H1 (cell line): ENCODE measurements at regions not wholly inside any gene's neighbourhood (a gene's known extent, or its start where the extent isn't known, plus 50 kb on each side); places are given as distances from the start of the nearest gene placed in this dataset.
A peak's percentile ranks its signal among the peaks of the same experiment; 100 is the strongest.

Experiments
- CTCF ChIA-PET: fragments of 300-600 bp; sonication (Branson Sonifier 250); formaldehyde crosslinking; loops from one replicate; lab custom pipeline; 2021; ENCODE audit not compliant: partially characterized antibody; lab: Charles Lee
- POLR2A ChIA-PET: fragments of 300-600 bp; sonication (Branson Sonifier 250); formaldehyde crosslinking; loops from one replicate; lab custom pipeline; 2021; ENCODE audit warnings: inconsistent platforms; ENCODE audit not compliant: partially characterized antibody; lab: Charles Lee
- DNase-seq, 2 experiments: peaks; one replicate each; pipeline versions ENCODE4 v3.0.0 to v3.0.0-alpha.2; 2010 to 2022; ENCODE audit warnings: low spot score in 2 of 2, low read depth in 1 of 2, mixed read lengths in 1 of 2
- FAIRE-seq: peaks from 2 replicates; lab custom pipeline; 2011; peaks lifted over from hg19 to GRCh38; lab: Jason Lieb, UNC
- H2AFZ ChIP-seq: 2 replicates; pipeline ENCODE4 v1.8.1; 2012; ENCODE audit warnings: low read length, inconsistent platforms
- H2AK5ac ChIP-seq: 2 replicates; pipeline ENCODE4 v1.6.1; 2013; ENCODE audit warnings: low read depth, low read length
- H2BK120ac ChIP-seq: replicated peaks from 2 replicates; pipeline ENCODE3; 2013; ENCODE audit warnings: low read depth, low read length, inconsistent platforms
- H2BK12ac ChIP-seq: 2 replicates; pipeline ENCODE4 v1.6.1; 2013; ENCODE audit warnings: low read depth, low read length
- H2BK15ac ChIP-seq: 2 replicates; pipeline ENCODE4 v1.6.1; 2013; ENCODE audit warnings: low read length
- H2BK20ac ChIP-seq: 2 replicates; pipeline ENCODE4 v1.6.1; 2013; ENCODE audit warnings: low read length
- H2BK5ac ChIP-seq: 2 replicates; pipeline ENCODE4 v1.6.1; 2013; ENCODE audit warnings: low read depth, low read length
- H3K14ac ChIP-seq: 2 replicates; pipeline ENCODE4 v1.6.1; 2013; ENCODE audit warnings: inconsistent platforms; ENCODE audit not compliant: insufficient read length
- H3K18ac ChIP-seq: 2 replicates; pipeline ENCODE4 v1.6.1; 2013; ENCODE audit warnings: low read length; ENCODE audit errors: extremely low read depth
- H3K23ac ChIP-seq: 2 replicates; pipeline ENCODE4 v1.6.1; 2013; ENCODE audit warnings: inconsistent platforms; ENCODE audit not compliant: insufficient read length
- H3K23me2 ChIP-seq: 2 replicates; pipeline ENCODE4 v1.6.1; 2013; ENCODE audit warnings: low read depth, low read length
- H3K27ac ChIP-seq: 2 replicates; pipeline ENCODE4 v1.6.1; 2011; ENCODE audit warnings: low read depth, low read length, inconsistent platforms
- H3K27me3 ChIP-seq, 4 experiments: replicated peaks in 1 of 4; 1 replicate in 1 of 4; 2 replicates in 3 of 4; pipeline versions ENCODE4 v1.6.1 to v1.8.1; 2011 to 2013; ENCODE audit warnings: low read length in 3 of 4, mild to moderate bottlenecking in 3 of 4, inconsistent platforms in 2 of 4, mixed read lengths in 2 of 4, moderate library complexity in 1 of 4; ENCODE audit not compliant: control insufficient read depth in 3 of 4, insufficient read depth in 3 of 4; ENCODE audit errors: extremely low read depth in 1 of 4
- H3K36me3 ChIP-seq, 4 experiments: 2 replicates each; pipeline versions ENCODE4 v1.6.1 to v1.8.1; 2011 to 2013; ENCODE audit warnings: mild to moderate bottlenecking in 4 of 4, low read length in 3 of 4, moderate library complexity in 2 of 4, control low read depth in 1 of 4, inconsistent platforms in 1 of 4; ENCODE audit not compliant: insufficient read depth in 4 of 4, control insufficient read depth in 2 of 4
- H3K4ac ChIP-seq: replicated peaks from 2 replicates; pipeline ENCODE3; 2013; ENCODE audit warnings: low read length, low read depth, mixed read lengths, inconsistent platforms; ENCODE audit not compliant: insufficient read length
- H3K4me1 ChIP-seq, 4 experiments: replicated peaks in 1 of 4; 1 replicate in 1 of 4; 2 replicates in 3 of 4; pipeline versions ENCODE4 v1.6.1 to v1.8.1; 2011 to 2013; ENCODE audit warnings: low read length in 3 of 4, inconsistent platforms in 2 of 4, mixed read lengths in 1 of 4; ENCODE audit not compliant: insufficient read depth in 4 of 4, control insufficient read depth in 3 of 4
- H3K4me2 ChIP-seq, 2 experiments: 2 replicates each; pipeline versions ENCODE4 v1.6.1 to v1.8.1; 2011 to 2013; ENCODE audit warnings: low read depth in 2 of 2, low read length in 2 of 2, control low read depth in 1 of 2, inconsistent platforms in 1 of 2, mild to moderate bottlenecking in 1 of 2; ENCODE audit not compliant: insufficient read depth in 1 of 2
- H3K4me3 ChIP-seq, 4 experiments: fragments of 200-600, 300-600 bp in 1 of 4; sonication (generic), shearing (Covaris generic), sonication (Bioruptor Twin) in 1 of 4; 2 replicates each; pipeline versions ENCODE4 v1.5.1 to v1.8.1; 2011 to 2016; ENCODE audit warnings: low read length in 4 of 4, low read depth in 3 of 4, control low read depth in 2 of 4, inconsistent platforms in 2 of 4, mild to moderate bottlenecking in 2 of 4, mixed read lengths in 1 of 4, moderate library complexity in 1 of 4; ENCODE audit not compliant: insufficient read depth in 2 of 4; ENCODE audit errors: extremely low read depth in 1 of 4
- H3K56ac ChIP-seq: replicated peaks from 2 replicates; pipeline ENCODE3; 2013; ENCODE audit warnings: low read depth, mild to moderate bottlenecking, mixed read lengths, low read length, inconsistent platforms; ENCODE audit not compliant: insufficient read length
- H3K79me1 ChIP-seq: 2 replicates; pipeline ENCODE4 v1.6.1; 2013; ENCODE audit warnings: low read depth, low read length, control low read depth
- H3K79me2 ChIP-seq, 2 experiments: 2 replicates each; pipeline versions ENCODE4 v1.6.1 to v1.8.1; 2012 to 2013; ENCODE audit warnings: low read length in 2 of 2, mild to moderate bottlenecking in 2 of 2, inconsistent platforms in 1 of 2; ENCODE audit not compliant: insufficient read depth in 2 of 2, control insufficient read depth in 1 of 2
- H3K9ac ChIP-seq, 4 experiments: replicated peaks in 1 of 4; 1 replicate in 1 of 4; 2 replicates in 3 of 4; pipeline versions ENCODE4 v1.6.1 to v1.8.1; 2011 to 2013; ENCODE audit warnings: low read depth in 3 of 4, low read length in 3 of 4, control low read depth in 2 of 4, mild to moderate bottlenecking in 2 of 4, moderate library complexity in 2 of 4, inconsistent platforms in 1 of 4; ENCODE audit errors: extremely low read depth in 1 of 4
- H3K9me3 ChIP-seq, 2 experiments: 2 replicates each; pipeline versions ENCODE4 v1.6.1 to v1.8.1; 2012 to 2013; ENCODE audit warnings: mild to moderate bottlenecking in 2 of 2, moderate library complexity in 2 of 2, control low read depth in 1 of 2, inconsistent platforms in 1 of 2, low read depth in 1 of 2, low read length in 1 of 2, mixed read lengths in 1 of 2; ENCODE audit not compliant: insufficient read depth in 2 of 2
- H4K20me1 ChIP-seq, 2 experiments: replicated peaks in 1 of 2; 2 replicates each; pipeline versions ENCODE3 to v1.8.1; 2011 to 2013; ENCODE audit warnings: inconsistent platforms in 2 of 2, low read length in 2 of 2, mild to moderate bottlenecking in 1 of 2; ENCODE audit not compliant: insufficient read depth in 2 of 2, control insufficient read depth in 1 of 2
- H4K5ac ChIP-seq: 2 replicates; pipeline ENCODE4 v1.6.1; 2013; ENCODE audit warnings: low read length, low read depth, mixed read lengths, inconsistent platforms; ENCODE audit not compliant: insufficient read length
- H4K8ac ChIP-seq: 2 replicates; pipeline ENCODE4 v1.8.0; 2013; ENCODE audit warnings: mild to moderate bottlenecking, moderate library complexity, low read length, inconsistent platforms; ENCODE audit not compliant: insufficient read depth; ENCODE audit errors: extremely low read depth
- H4K91ac ChIP-seq: replicated peaks from 2 replicates; pipeline ENCODE3; 2013; ENCODE audit warnings: low read length, mixed read lengths, inconsistent platforms; ENCODE audit not compliant: insufficient read length
- CHD2 ChIP-seq: IDR thresholded peaks from 2 replicates; pipeline ENCODE4 v1.6.1; 2012; ENCODE audit warnings: low read length, improper control_type of control experiment
- EGR1 ChIP-seq: IDR thresholded peaks from 2 replicates; pipeline ENCODE4 v1.6.1; 2011; ENCODE audit warnings: low read depth, low read length, borderline replicate concordance
- JUN ChIP-seq: IDR thresholded peaks from 2 replicates; pipeline ENCODE4 v1.6.1; 2011; ENCODE audit warnings: low read depth, mild to moderate bottlenecking, improper control_type of control experiment, low read length
- SIN3A ChIP-seq, 2 experiments: IDR thresholded peaks in 1 of 2; conservative IDR thresholded peaks in 1 of 2; 2 replicates each; pipeline ENCODE4 v1.6.1; 2011 to 2012; ENCODE audit warnings: low read length in 2 of 2, improper control_type of control experiment in 1 of 2, low read depth in 1 of 2, mild to moderate bottlenecking in 1 of 2
- WGBS, 2 experiments: shearing (Covaris generic) in 1 of 2; methylation state at CpG; one replicate each; pipeline versions ENCODE4 v1.1.6 to v1.1.7; 2013 to 2015; ENCODE audit warnings: low lambda C conversion rate in 2 of 2, mixed read lengths in 2 of 2, inconsistent platforms in 1 of 2, low coverage in 1 of 2, missing lambda C conversion rate in 1 of 2; ENCODE audit not compliant: insufficient replicate concordance in 2 of 2, insufficient coverage in 1 of 2, insufficient read length in 1 of 2; ENCODE audit errors: extremely low coverage in 1 of 2, missing lambda C conversion rate in 1 of 2; 5-methylcytosine and 5-hydroxymethylcytosine counted together
- TF ChIP-seq, protein P1 (sequence below): IDR thresholded peaks from 2 replicates; pipeline ENCODE4 v1.6.1; 2012; ENCODE audit warnings: inconsistent platforms
- TF ChIP-seq, protein P2 (sequence below), 3 experiments: IDR thresholded peaks; 1 replicate in 2 of 3; 2 replicates in 1 of 3; pipeline versions ENCODE4 v1.5.1 to v1.6.1; 2011; ENCODE audit warnings: low read length in 3 of 3, mild to moderate bottlenecking in 3 of 3, inconsistent platforms in 2 of 3, low read depth in 1 of 3, moderate library complexity in 1 of 3; ENCODE audit not compliant: insufficient read depth in 1 of 3; ENCODE audit errors: control extremely low read depth in 1 of 3

DNA sequence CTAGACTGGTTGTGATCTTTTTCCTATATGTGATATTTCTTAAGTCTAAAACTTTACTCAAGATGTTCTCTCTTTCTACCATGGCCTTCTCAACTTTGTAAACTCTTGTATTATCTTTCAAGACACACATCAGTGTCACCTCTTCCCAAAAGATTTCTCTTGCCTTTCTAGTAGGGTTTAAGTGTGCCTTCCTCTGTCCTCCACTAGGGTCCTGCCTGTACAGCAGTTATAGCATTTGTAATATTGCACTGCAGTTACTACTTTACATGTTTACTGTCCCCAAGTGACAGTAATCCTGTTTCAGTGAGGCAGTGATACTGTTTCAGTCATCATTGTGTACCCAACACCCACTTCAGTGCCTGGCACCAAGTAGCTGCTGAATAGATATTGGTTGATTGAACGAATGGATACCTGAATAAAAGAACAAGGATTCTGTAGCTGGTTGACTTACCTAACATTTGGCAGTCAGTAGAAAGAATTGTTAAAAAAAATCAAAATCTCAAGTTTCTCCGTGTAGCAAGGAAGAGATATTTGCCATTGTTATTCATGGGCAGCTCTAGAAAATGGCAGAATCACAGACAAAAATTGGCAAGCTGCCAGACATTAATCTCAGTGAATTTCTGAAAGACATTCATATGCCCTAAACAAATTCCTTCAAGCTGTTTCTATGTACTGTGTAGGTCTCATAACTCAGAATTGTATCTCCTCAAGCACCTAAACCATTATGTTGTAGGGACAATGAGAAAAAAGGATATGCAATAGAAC is 79.4 kb downstream of the RBMXL2 start:
- no peak for DNase-seq
- Histone ChIP-seq H3K23ac (no peak overlapping the region), H3K27me3 (no peaks in the 10 kb centered on the region), H2BK15ac (no peak overlapping the region), H2BK5ac (no peak overlapping the region), H3K4me2 (no peak overlapping the region), H3K4ac (no peak overlapping the region), H2BK12ac (no peak overlapping the region), H3K14ac (no peak overlapping the region), H3K9ac (no peak overlapping the region), H2BK120ac (no peak overlapping the region), H3K79me2 (no peaks in the 10 kb centered on the region), H2BK20ac (no peak overlapping the region), H3K79me1 (no peaks in the 10 kb centered on the region), H3K56ac (no peak overlapping the region), H4K20me1 (no peaks in the 10 kb centered on the region), H3K27ac (no peak overlapping the region), H4K5ac (no peak overlapping the region), H3K36me3 (no peaks in the 10 kb centered on the region), H4K91ac (no peak overlapping the region), H3K4me3 (no peak overlapping the region), H4K8ac (no peak overlapping the region), H3K4me1 (no peaks in the 10 kb centered on the region), H2AK5ac (no peak overlapping the region), H3K18ac (no peak overlapping the region), H3K9me3 (no peaks in the 10 kb centered on the region), H2AFZ (no peak overlapping the region), H3K23me2 (no peaks in the 10 kb centered on the region)
- TF ChIP-seq EGR1, result no peak
- TF ChIP-seq, protein P1, sequence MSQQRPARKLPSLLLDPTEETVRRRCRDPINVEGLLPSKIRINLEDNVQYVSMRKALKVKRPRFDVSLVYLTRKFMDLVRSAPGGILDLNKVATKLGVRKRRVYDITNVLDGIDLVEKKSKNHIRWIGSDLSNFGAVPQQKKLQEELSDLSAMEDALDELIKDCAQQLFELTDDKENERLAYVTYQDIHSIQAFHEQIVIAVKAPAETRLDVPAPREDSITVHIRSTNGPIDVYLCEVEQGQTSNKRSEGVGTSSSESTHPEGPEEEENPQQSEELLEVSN, result no peak
- no peak for TF ChIP-seq SIN3A (conservative IDR thresholded peaks at IDR 0.05 in 1 of 2, IDR thresholded peaks at IDR 0.05 in 1 of 2; ENCODE audit: low read depth in 1 of 2, low read length in 2 of 2)
- TF ChIP-seq CHD2, result no peak
- no peak for TF ChIP-seq JUN
- TF ChIP-seq, protein P2, sequence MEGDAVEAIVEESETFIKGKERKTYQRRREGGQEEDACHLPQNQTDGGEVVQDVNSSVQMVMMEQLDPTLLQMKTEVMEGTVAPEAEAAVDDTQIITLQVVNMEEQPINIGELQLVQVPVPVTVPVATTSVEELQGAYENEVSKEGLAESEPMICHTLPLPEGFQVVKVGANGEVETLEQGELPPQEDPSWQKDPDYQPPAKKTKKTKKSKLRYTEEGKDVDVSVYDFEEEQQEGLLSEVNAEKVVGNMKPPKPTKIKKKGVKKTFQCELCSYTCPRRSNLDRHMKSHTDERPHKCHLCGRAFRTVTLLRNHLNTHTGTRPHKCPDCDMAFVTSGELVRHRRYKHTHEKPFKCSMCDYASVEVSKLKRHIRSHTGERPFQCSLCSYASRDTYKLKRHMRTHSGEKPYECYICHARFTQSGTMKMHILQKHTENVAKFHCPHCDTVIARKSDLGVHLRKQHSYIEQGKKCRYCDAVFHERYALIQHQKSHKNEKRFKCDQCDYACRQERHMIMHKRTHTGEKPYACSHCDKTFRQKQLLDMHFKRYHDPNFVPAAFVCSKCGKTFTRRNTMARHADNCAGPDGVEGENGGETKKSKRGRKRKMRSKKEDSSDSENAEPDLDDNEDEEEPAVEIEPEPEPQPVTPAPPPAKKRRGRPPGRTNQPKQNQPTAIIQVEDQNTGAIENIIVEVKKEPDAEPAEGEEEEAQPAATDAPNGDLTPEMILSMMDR (IDR thresholded peaks at IDR 0.05; ENCODE audit: control extremely low read depth in 1 of 3, insufficient read depth in 1 of 3, low read depth in 1 of 3, low read length in 3 of 3), result peak in 1 of 3 experiments; percentile 42; a peak in 1 of 4 replicates
- POLR2A ChIA-PET, result no interaction called here
- no peak for FAIRE-seq
- 94% methylated on average over 2 of the region's 2 CpGs; no CpG with 5 or more reads in 1 of the 2 experiments for WGBS, 2 experiments
- CTCF ChIA-PET, result interaction anchor here (0.6 to 2.4 kb wide), 8 partner anchors 12 to 274 kb away, joined by 3 to 11 read pairs (median 3); no protein-coding TSS in a partner anchor
